ENCODE measurements at regions not wholly inside any gene's neighbourhood (a gene's known extent, or its start where the extent isn't known, plus 50 kb on each side); places are given as distances from the start of the nearest gene placed in this dataset.

- ChIA-PET SMC1A (ENCODE audit: uncharacterized antibody, unreplicated experiment) (interaction anchor here (0.9 to 1.8 kb wide), 3 partner anchors 11 to 308 kb away, joined by 3 to 4 read pairs (median 3); no protein-coding TSS in a partner anchor), POLR2A (no interaction called here), CTCF (interaction anchor here (1.5 to 1.7 kb wide), 2 partner anchors 37 to 40 kb away, joined by 3 to 4 read pairs; no protein-coding TSS in a partner anchor), RAD21 (ENCODE audit: unreplicated experiment) (no interaction called here)
- ATAC-seq (no peak), DNase-seq (ENCODE audit: low read depth, low spot score) (no peak), FAIRE-seq (no peak)
- in situ Hi-C loops (cut with MboI): no loop called here
- H2AFZ ChIP-seq (ENCODE audit: control insufficient read depth, low read depth, low read length): no peak overlapping the region
- H3K4me1 ChIP-seq (ENCODE audit: control insufficient read depth, insufficient read depth, low read length): no peaks in the 10 kb centered on the region
- no peaks in the 10 kb centered on the region for H4K20me1 ChIP-seq (ENCODE audit: control insufficient read depth, insufficient read depth)
- no peaks in the 10 kb centered on the region for H3K36me3 ChIP-seq (ENCODE audit: control insufficient read depth in 2 of 2, insufficient read depth in 2 of 2, low read length in 1 of 2)
- no peaks in the 10 kb centered on the region; a peak in 1 of 4 replicates for H3K27me3 ChIP-seq (replicated peaks in 1 of 2; ENCODE audit: control insufficient read depth in 2 of 2, insufficient read depth in 2 of 2, low read length in 1 of 2)
- BruUV-seq (replicated peaks): no TSS peak
- WGBS (ENCODE audit: insufficient coverage, insufficient replicate concordance, low lambda C conversion rate, missing lambda C conversion rate): 74% methylated on average over 7 of the region's 7 CpGs
- intact Hi-C loops (cut with micrococcal nuclease; ENCODE audit: unreplicated experiment): no loop called here
- no peak overlapping the region for H3K4me2 ChIP-seq (ENCODE audit: control insufficient read depth, insufficient read depth)
- no peaks in the 10 kb centered on the region; the same call in 1 of the 3 replicates for H3K9me3 ChIP-seq (replicated peaks; ENCODE audit: control insufficient read depth, insufficient read depth, low read length)
- H3K79me2 ChIP-seq (ENCODE audit: control insufficient read depth, insufficient read depth, low read length): no peaks in the 10 kb centered on the region
- TF ChIP-seq ZNF24 (IDR thresholded peaks at IDR 0.05): no peak
- no peak for TF ChIP-seq SREBF1 (IDR thresholded peaks at IDR 0.05; ENCODE audit: low read length)
- no peak for TF ChIP-seq ATF7 (IDR thresholded peaks at IDR 0.05; ENCODE audit: low read depth)
- no peak for TF ChIP-seq SIN3A (IDR thresholded peaks at IDR 0.05; ENCODE audit: low read depth, low read length)
- no peak for TF ChIP-seq ATF3 (IDR thresholded peaks at IDR 0.05; ENCODE audit: borderline replicate concordance, extremely low read depth, low read depth, low read length)
- no peak for TF ChIP-seq SUPT20H (IDR thresholded peaks at IDR 0.05; ENCODE audit: borderline replicate concordance, control insufficient read depth, low read depth, low read length)
- TF ChIP-seq RAD21 (IDR thresholded peaks at IDR 0.05; ENCODE audit: insufficient read depth, low read depth, low read length): no peak
- TF ChIP-seq HDAC6 (IDR thresholded peaks at IDR 0.05; ENCODE audit: unreplicated experiment): no peak
- TF ChIP-seq EP300 (IDR thresholded peaks at IDR 0.05; ENCODE audit: borderline replicate concordance in 1 of 2, control insufficient read depth in 1 of 2, low read depth in 2 of 2, low read length in 2 of 2): no peak
- no peak for TF ChIP-seq RAD51 (IDR thresholded peaks at IDR 0.05)
- no peak for TF ChIP-seq TBL1XR1 (IDR thresholded peaks at IDR 0.05; ENCODE audit: low read depth, low read length)
- TF ChIP-seq IRF3 (IDR thresholded peaks at IDR 0.05): no peak
- no peak for TF ChIP-seq KDM1A (IDR thresholded peaks at IDR 0.05; ENCODE audit: borderline replicate concordance)
- TF ChIP-seq DPF2 (IDR thresholded peaks at IDR 0.05): no peak
- H3K27ac ChIP-seq (ENCODE audit: control insufficient read depth, insufficient read depth): no peak overlapping the region
- no peak overlapping the region for H3K9ac ChIP-seq (ENCODE audit: control insufficient read depth, insufficient read depth, low read length)
- H3K4me3 ChIP-seq: no peak overlapping the region
These were observed 78.5 kb upstream of the SMAD3 start for GRCh38 chr15:66986951-66987350.
